GM12878 (cell line): ENCODE measurements at regions not wholly inside any gene's neighbourhood (a gene's known extent, or its start where the extent isn't known, plus 50 kb on each side); places are given as distances from the start of the nearest gene placed in this dataset.

ENCODE experiments used
- ATAC-seq: fragments of 200-7000 bp; cut with Tn5 transposase; 3 replicates; pipeline ENCODE4 v1.9.1; 2020; ENCODE audit warnings: mild to moderate bottlenecking, moderate library complexity
- BruUV-seq: library from RNA; stranded (reverse); fragments of 400-500 nt; replicated peaks from 2 replicates; lab custom pipeline; 2021; lab: Mats Ljungman, UMichigan
- CTCF ChIA-PET: fragments of 300-600 bp; sonication (Branson Sonifier 250); formaldehyde crosslinking; extraction: SDS; loops from one replicate; lab custom pipeline; 2021; ENCODE audit warnings: inconsistent platforms; lab: Yijun Ruan, JAX
- POLR2A ChIA-PET: fragments of 350-600 bp; formaldehyde crosslinking; extraction: SDS; loops from one replicate; lab custom pipeline; 2021; ENCODE audit warnings: inconsistent platforms; lab: Charles Lee
- RAD21 ChIA-PET: fragments of 300-600 bp; sonication (Branson Sonifier 250); formaldehyde crosslinking; loops from one replicate; lab custom pipeline; 2023; ENCODE audit warnings: antibody characterized with exemption; ENCODE audit not compliant: unreplicated experiment; lab: Charles Lee
- SMC1A ChIA-PET: fragments of 300-600 bp; sonication (Branson Sonifier 250); formaldehyde crosslinking; loops from one replicate; lab custom pipeline; 2023; ENCODE audit not compliant: unreplicated experiment, uncharacterized antibody; lab: Charles Lee
- DNase-seq: peaks from one replicate; pipeline ENCODE4 v3.0.0-alpha.2; 2011; ENCODE audit warnings: low read depth, low spot score
- FAIRE-seq: peaks from 3 replicates; lab custom pipeline; 2011; peaks lifted over from hg19 to GRCh38; lab: Jason Lieb, UNC
- H2AFZ ChIP-seq: 2 replicates; pipeline ENCODE4 v1.6.0; 2011; ENCODE audit warnings: low read depth, low read length, control low read depth; ENCODE audit not compliant: control insufficient read depth
- H3K27ac ChIP-seq: 2 replicates; pipeline ENCODE4 v1.5.1; 2011; ENCODE audit warnings: control low read depth; ENCODE audit not compliant: control insufficient read depth, insufficient read depth
- H3K27me3 ChIP-seq, 2 experiments: replicated peaks in 1 of 2; 2 replicates each; pipeline versions ENCODE4 v1.6.0 to v1.6.1; 2011; ENCODE audit warnings: low read length in 1 of 2; ENCODE audit not compliant: control insufficient read depth in 2 of 2, insufficient read depth in 2 of 2
- H3K36me3 ChIP-seq, 2 experiments: 2 replicates each; pipeline ENCODE4 v1.5.1; 2011; ENCODE audit warnings: low read length in 1 of 2; ENCODE audit not compliant: control insufficient read depth in 2 of 2, insufficient read depth in 2 of 2
- H3K4me1 ChIP-seq: 2 replicates; pipeline ENCODE4 v1.6.1; 2011; ENCODE audit warnings: mild to moderate bottlenecking, low read length, moderate library complexity, mixed read lengths; ENCODE audit not compliant: control insufficient read depth, insufficient read depth
- H3K4me2 ChIP-seq: 2 replicates; pipeline ENCODE4 v1.6.0; 2011; ENCODE audit warnings: control low read depth; ENCODE audit not compliant: control insufficient read depth, insufficient read depth
- H3K4me3 ChIP-seq: fragments of 200-600 bp; sonication (generic); 2 replicates; pipeline ENCODE4 v1.5.1; 2016
- H3K79me2 ChIP-seq: 2 replicates; pipeline ENCODE4 v1.6.0; 2011; ENCODE audit warnings: low read length; ENCODE audit not compliant: control insufficient read depth, insufficient read depth
- H3K9ac ChIP-seq: 2 replicates; pipeline ENCODE4 v1.8.0; 2011; ENCODE audit warnings: low read length, control low read depth, mixed read lengths; ENCODE audit not compliant: control insufficient read depth, insufficient read depth
- H3K9me3 ChIP-seq: replicated peaks from 3 replicates; pipeline ENCODE4 v1.5.1; 2011; ENCODE audit warnings: mild to moderate bottlenecking, low read length; ENCODE audit not compliant: control insufficient read depth, insufficient read depth
- H4K20me1 ChIP-seq: 2 replicates; pipeline ENCODE4 v1.6.0; 2011; ENCODE audit not compliant: control insufficient read depth, insufficient read depth
- CTCF ChIP-seq, 3 experiments: IDR thresholded peaks in 2 of 3; conservative IDR thresholded peaks in 1 of 3; 2 replicates each; pipeline ENCODE4 v1.5.1; 2011; ENCODE audit warnings: low read depth in 3 of 3, low read length in 3 of 3, mild to moderate bottlenecking in 3 of 3, control low read depth in 2 of 3, moderate library complexity in 2 of 3, inconsistent platforms in 1 of 3, mixed read lengths in 1 of 3; ENCODE audit not compliant: control insufficient read depth in 2 of 3, insufficient read depth in 1 of 3; ENCODE audit errors: extremely low read depth in 1 of 3
- JUND ChIP-seq: IDR thresholded peaks from 2 replicates; pipeline ENCODE4 v1.6.1; 2012; ENCODE audit warnings: low read depth, mild to moderate bottlenecking, low read length, improper control_type of control experiment, moderate library complexity
- POLR2A ChIP-seq: IDR thresholded peaks from 2 replicates; pipeline ENCODE4 v1.6.1; 2011; ENCODE audit warnings: low read depth, mild to moderate bottlenecking, low read length
- RAD21 ChIP-seq: IDR thresholded peaks from 2 replicates; pipeline ENCODE4 v1.6.1; 2011; ENCODE audit warnings: mild to moderate bottlenecking, low read depth, low read length, moderate library complexity; ENCODE audit not compliant: insufficient read depth
- RAD51 ChIP-seq: fragments of 450-650 bp; IDR thresholded peaks from 2 replicates; pipeline ENCODE4 v1.6.1; 2016; ENCODE audit warnings: moderate library complexity, mild to moderate bottlenecking, inconsistent platforms
- TARDBP ChIP-seq: IDR thresholded peaks from 2 replicates; pipeline ENCODE4 v1.6.1; 2016; ENCODE audit warnings: borderline replicate concordance
- TCF3 ChIP-seq: IDR thresholded peaks from 2 replicates; pipeline ENCODE4 v1.6.1; 2012; ENCODE audit warnings: low read depth, mild to moderate bottlenecking, low read length, borderline replicate concordance; ENCODE audit not compliant: insufficient read depth
- ZNF592 ChIP-seq: fragments of 450-650 bp; IDR thresholded peaks from 2 replicates; pipeline ENCODE4 v1.6.1; 2017; ENCODE audit warnings: mild to moderate bottlenecking, moderate library complexity
- WGBS: methylation state at CpG from one replicate; pipeline ENCODE4 v1.1.6; 2016; ENCODE audit warnings: low lambda C conversion rate; ENCODE audit not compliant: insufficient replicate concordance, insufficient coverage; ENCODE audit errors: missing lambda C conversion rate; 5-methylcytosine and 5-hydroxymethylcytosine counted together
- in situ Hi-C: fragments of 300-500 bp; cut with MboI; formaldehyde crosslinking; loops from 9 replicates; pipeline ENCODE4 v1.14.3; 2018; ENCODE audit warnings: mixed read lengths
- intact Hi-C: fragments of 100-400 bp; cut with micrococcal nuclease; formaldehyde crosslinking; loops from one replicate; pipeline ENCODE4 v1.14.2; 2022; ENCODE audit not compliant: unreplicated experiment
- TF ChIP-seq, protein P1 (sequence below): fragments of 450-650 bp; IDR thresholded peaks from 2 replicates; pipeline ENCODE4 v1.6.1; 2016; ENCODE audit warnings: mild to moderate bottlenecking, moderate library complexity, borderline replicate concordance
- TF ChIP-seq, protein P2 (sequence below): IDR thresholded peaks from 2 replicates; pipeline ENCODE4 v1.6.1; 2011; ENCODE audit warnings: borderline replicate concordance, low read depth, mild to moderate bottlenecking, moderate library complexity, mixed read lengths, low read length; ENCODE audit not compliant: insufficient read depth; ENCODE audit errors: extremely low read length

DNA sequence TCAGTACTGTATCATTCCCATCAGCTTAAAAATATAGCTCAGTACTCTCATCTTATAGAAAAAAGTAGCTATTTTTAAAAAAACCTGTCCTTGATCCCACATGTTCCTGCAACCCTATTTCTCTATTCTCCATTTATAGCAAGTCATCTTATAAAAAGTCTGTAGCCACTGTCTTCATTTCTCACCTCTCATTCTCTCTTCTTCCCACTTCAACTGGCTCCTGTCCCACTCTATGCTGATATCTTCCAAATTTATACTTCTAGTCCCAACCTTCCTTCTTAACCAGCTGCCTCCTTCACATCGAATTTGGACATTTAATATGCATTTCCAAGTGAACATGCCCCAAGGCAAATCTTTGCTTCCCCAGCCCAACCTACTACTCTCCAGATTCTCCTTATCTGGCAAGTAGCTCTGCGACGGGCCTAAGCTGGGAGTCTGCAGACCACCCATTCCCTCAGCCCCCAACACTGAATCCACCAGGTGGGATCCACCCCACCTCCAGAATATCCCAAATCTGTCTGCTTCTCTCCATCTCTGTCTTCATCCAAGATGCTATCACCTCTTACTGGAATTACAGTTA, 52.0 kb upstream of the TANC2 start (continued):
- TF ChIP-seq CTCF (IDR thresholded peaks at IDR 0.05 in 2 of 3, conservative IDR thresholded peaks at IDR 0.05 in 1 of 3; ENCODE audit: control insufficient read depth in 2 of 3, extremely low read depth in 1 of 3, insufficient read depth in 1 of 3, low read depth in 3 of 3, low read length in 3 of 3) (no peak), POLR2A (no peak)
- TF ChIP-seq, protein P1, sequence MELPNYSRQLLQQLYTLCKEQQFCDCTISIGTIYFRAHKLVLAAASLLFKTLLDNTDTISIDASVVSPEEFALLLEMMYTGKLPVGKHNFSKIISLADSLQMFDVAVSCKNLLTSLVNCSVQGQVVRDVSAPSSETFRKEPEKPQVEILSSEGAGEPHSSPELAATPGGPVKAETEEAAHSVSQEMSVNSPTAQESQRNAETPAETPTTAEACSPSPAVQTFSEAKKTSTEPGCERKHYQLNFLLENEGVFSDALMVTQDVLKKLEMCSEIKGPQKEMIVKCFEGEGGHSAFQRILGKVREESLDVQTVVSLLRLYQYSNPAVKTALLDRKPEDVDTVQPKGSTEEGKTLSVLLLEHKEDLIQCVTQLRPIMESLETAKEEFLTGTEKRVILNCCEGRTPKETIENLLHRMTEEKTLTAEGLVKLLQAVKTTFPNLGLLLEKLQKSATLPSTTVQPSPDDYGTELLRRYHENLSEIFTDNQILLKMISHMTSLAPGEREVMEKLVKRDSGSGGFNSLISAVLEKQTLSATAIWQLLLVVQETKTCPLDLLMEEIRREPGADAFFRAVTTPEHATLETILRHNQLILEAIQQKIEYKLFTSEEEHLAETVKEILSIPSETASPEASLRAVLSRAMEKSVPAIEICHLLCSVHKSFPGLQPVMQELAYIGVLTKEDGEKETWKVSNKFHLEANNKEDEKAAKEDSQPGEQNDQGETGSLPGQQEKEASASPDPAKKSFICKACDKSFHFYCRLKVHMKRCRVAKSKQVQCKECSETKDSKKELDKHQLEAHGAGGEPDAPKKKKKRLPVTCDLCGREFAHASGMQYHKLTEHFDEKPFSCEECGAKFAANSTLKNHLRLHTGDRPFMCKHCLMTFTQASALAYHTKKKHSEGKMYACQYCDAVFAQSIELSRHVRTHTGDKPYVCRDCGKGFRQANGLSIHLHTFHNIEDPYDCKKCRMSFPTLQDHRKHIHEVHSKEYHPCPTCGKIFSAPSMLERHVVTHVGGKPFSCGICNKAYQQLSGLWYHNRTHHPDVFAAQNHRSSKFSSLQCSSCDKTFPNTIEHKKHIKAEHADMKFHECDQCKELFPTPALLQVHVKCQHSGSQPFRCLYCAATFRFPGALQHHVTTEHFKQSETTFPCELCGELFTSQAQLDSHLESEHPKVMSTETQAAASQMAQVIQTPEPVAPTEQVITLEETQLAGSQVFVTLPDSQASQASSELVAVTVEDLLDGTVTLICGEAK = no peak
- TF ChIP-seq, protein P2, sequence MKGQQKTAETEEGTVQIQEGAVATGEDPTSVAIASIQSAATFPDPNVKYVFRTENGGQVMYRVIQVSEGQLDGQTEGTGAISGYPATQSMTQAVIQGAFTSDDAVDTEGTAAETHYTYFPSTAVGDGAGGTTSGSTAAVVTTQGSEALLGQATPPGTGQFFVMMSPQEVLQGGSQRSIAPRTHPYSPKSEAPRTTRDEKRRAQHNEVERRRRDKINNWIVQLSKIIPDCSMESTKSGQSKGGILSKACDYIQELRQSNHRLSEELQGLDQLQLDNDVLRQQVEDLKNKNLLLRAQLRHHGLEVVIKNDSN = no peak

- SMC1A ChIA-PET = interaction anchor here (1.0 kb wide), 1 partner anchor 8 kb away, joined by 3 read pairs; no protein-coding TSS in a partner anchor
- no peak for FAIRE-seq
- TF ChIP-seq RAD51 (no peak), TARDBP (no peak), JUND (no peak), ZNF592 (no peak), TCF3 (no peak), RAD21 (no peak)
Observed at GRCh38 chr17:62912363-62912762, 53.7 kb upstream of the TANC2 start.

More at GRCh38 chr17:62912363-62912762, 53.7 kb upstream of the TANC2 start:
- H3K9ac ChIP-seq = no peak overlapping the region
- POLR2A ChIA-PET = no interaction called here
- RAD21 ChIA-PET = no interaction called here
- CTCF ChIA-PET = no interaction called here
- no peak overlapping the region for H3K4me2 ChIP-seq
- ATAC-seq = no peak
- no peaks in the 10 kb centered on the region for H3K36me3 ChIP-seq
- H3K27me3 ChIP-seq = no peaks in the 10 kb centered on the region; a peak in 2 of 4 replicates
- no peaks in the 10 kb centered on the region for H3K4me1 ChIP-seq
- no peak overlapping the region for H3K4me3 ChIP-seq
- BruUV-seq = no TSS peak
- H3K9me3 ChIP-seq = no peaks in the 10 kb centered on the region
- intact Hi-C loops = no loop called here
- DNase-seq = no peak
- no peaks in the 10 kb centered on the region for H3K79me2 ChIP-seq
- H4K20me1 ChIP-seq = no peaks in the 10 kb centered on the region
- H3K27ac ChIP-seq = no peak overlapping the region
- in situ Hi-C loops = no loop called here
- H2AFZ ChIP-seq = no peak overlapping the region
- WGBS = 19% methylated on average over 4 of the region's 4 CpGs
